Iris pigment epithelial cell (primary cell): ENCODE measurements at regions not wholly inside any gene's neighbourhood (a gene's known extent, or its start where the extent isn't known, plus 50 kb on each side); places are given as distances from the start of the nearest gene placed in this dataset.
"Not testable (repeated sequence)": the region's sequence is repeated elsewhere in the genome, so short reads cannot be mapped to it uniquely, and the experiment has no call there.

ENCODE experiments used
- DNase-seq: peaks from one replicate; pipeline ENCODE4 v3.0.0-alpha.2; 2011; ENCODE audit warnings: low read depth

GRCh38 chr2:111667542-111668273 is 216.3 kb downstream of the ANAPC1 start:
- peak; percentile 73 for DNase-seq

GRCh38 chr2:111668274-111668616 is 215.7 kb downstream of the ANAPC1 start:
- DNase-seq, result no peak

- DNase-seq, result no peak
Measured at GRCh38 chr2:111668741-111669140, 215.3 kb downstream of the ANAPC1 start.

GRCh38 chr2:111669928-111670695 is 213.9 kb downstream of the ANAPC1 start:
- no peak for DNase-seq

- DNase-seq, result no peak
Measured at GRCh38 chr2:111670776-111671175, 213.2 kb downstream of the ANAPC1 start.

- DNase-seq, result peak; percentile 52
Measured at GRCh38 chr2:111671426-111672150, 212.4 kb downstream of the ANAPC1 start.

GRCh38 chr2:111672641-111673040 is 211.4 kb downstream of the ANAPC1 start:
- not testable (repeated sequence) for DNase-seq

GRCh38 chr2:111673526-111673925 is 210.5 kb downstream of the ANAPC1 start:
- DNase-seq, result no peak

GRCh38 chr2:111675419-111676194 is 208.4 kb downstream of the ANAPC1 start:
- no peak for DNase-seq

- DNase-seq, result peak; percentile 38
Measured at GRCh38 chr2:111676291-111676822, 207.6 kb downstream of the ANAPC1 start.

- no peak for DNase-seq
Measured at GRCh38 chr2:111678161-111678560, 205.8 kb downstream of the ANAPC1 start.

- DNase-seq, result no peak
Measured at GRCh38 chr2:111678651-111679050, 205.3 kb downstream of the ANAPC1 start.

- DNase-seq, result no peak
Measured at GRCh38 chr2:111679202-111679601, 204.8 kb downstream of the ANAPC1 start.

GRCh38 chr2:111684611-111685010 is 199.4 kb downstream of the ANAPC1 start:
- no peak for DNase-seq

GRCh38 chr2:111685342-111685741 is 198.7 kb downstream of the ANAPC1 start:
- DNase-seq, result no peak

- DNase-seq, result no peak
Measured at GRCh38 chr2:111686994-111687393, 197.0 kb downstream of the ANAPC1 start.

GRCh38 chr2:111687911-111688310 is 196.1 kb downstream of the ANAPC1 start:
- no peak for DNase-seq

GRCh38 chr2:111688482-111688881 is 195.5 kb downstream of the ANAPC1 start:
- DNase-seq, result no peak

GRCh38 chr2:111689174-111689573 is 194.8 kb downstream of the ANAPC1 start:
- DNase-seq, result no peak

GRCh38 chr2:111689941-111690340 is 194.1 kb downstream of the ANAPC1 start:
- no peak for DNase-seq

GRCh38 chr2:111691164-111691875 is 192.7 kb downstream of the ANAPC1 start:
- no peak for DNase-seq
